ENCODE measurements at regions not wholly inside any gene's neighbourhood (a gene's known extent, or its start where the extent isn't known, plus 50 kb on each side); places are given as distances from the start of the nearest gene placed in this dataset.

DNA sequence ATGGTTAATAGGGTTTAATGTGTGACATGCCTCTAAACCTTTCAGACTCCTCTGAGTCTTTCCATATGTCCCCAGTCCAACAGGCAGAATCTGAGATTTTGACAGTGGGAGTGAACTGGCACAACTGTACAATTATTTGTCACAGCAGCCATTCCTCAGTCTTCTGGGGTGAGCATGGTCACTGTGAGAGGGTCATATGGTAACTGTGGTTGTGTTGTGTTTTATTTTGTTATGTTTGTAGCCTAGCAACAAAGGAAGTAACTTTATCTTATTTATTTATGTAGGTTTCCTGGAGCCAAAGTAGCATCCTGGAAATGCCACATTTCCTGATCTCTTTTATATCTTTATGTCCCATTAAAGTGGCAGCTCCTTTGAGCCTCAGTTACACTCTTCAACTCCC, 1067.9 kb downstream of the TTLL7 start:
- TF ChIP-seq, protein P1, sequence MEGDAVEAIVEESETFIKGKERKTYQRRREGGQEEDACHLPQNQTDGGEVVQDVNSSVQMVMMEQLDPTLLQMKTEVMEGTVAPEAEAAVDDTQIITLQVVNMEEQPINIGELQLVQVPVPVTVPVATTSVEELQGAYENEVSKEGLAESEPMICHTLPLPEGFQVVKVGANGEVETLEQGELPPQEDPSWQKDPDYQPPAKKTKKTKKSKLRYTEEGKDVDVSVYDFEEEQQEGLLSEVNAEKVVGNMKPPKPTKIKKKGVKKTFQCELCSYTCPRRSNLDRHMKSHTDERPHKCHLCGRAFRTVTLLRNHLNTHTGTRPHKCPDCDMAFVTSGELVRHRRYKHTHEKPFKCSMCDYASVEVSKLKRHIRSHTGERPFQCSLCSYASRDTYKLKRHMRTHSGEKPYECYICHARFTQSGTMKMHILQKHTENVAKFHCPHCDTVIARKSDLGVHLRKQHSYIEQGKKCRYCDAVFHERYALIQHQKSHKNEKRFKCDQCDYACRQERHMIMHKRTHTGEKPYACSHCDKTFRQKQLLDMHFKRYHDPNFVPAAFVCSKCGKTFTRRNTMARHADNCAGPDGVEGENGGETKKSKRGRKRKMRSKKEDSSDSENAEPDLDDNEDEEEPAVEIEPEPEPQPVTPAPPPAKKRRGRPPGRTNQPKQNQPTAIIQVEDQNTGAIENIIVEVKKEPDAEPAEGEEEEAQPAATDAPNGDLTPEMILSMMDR (IDR thresholded peaks at IDR 0.05; ENCODE audit: low read depth, low read length): no peak
- TF ChIP-seq POLR2A (IDR thresholded peaks at IDR 0.05; ENCODE audit: extremely low read depth, insufficient read length): no peak
- TF ChIP-seq, protein P2, sequence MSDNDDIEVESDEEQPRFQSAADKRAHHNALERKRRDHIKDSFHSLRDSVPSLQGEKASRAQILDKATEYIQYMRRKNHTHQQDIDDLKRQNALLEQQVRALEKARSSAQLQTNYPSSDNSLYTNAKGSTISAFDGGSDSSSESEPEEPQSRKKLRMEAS (IDR thresholded peaks at IDR 0.05; ENCODE audit: low read depth, low read length): no peak

Measured in NB4 (cell line).